ENCODE measurements at regions not wholly inside any gene's neighbourhood (a gene's known extent, or its start where the extent isn't known, plus 50 kb on each side); places are given as distances from the start of the nearest gene placed in this dataset.

- H3F3A ChIP-seq (ENCODE audit: low read depth), result no peaks in the 10 kb centered on the region
- TF ChIP-seq EZH2phosphoT487 (IDR thresholded peaks at IDR 0.05) (no peak), EZH2 (IDR thresholded peaks at IDR 0.05) (no peak), CTCF (IDR thresholded peaks at IDR 0.05) (no peak)
- Mint-ChIP-seq H3K36me3 (no peaks in the 10 kb centered on the region), H3K27ac (no peak overlapping the region), H3K27me3 (ENCODE audit: insufficient read depth, low read depth) (peaks cover 4% of the 10 kb centered on the region), H3K4me3 (no peak overlapping the region), H3K4me1 (no peaks in the 10 kb centered on the region), H3K9me3 (no peaks in the 10 kb centered on the region)
- H3K9me3 ChIP-seq (ENCODE audit: low read depth), result no peaks in the 10 kb centered on the region
- no peak overlapping the region for H3K27ac ChIP-seq
- no peak overlapping the region for H3K9ac ChIP-seq
- H4K20me1 ChIP-seq (ENCODE audit: low read depth), result no peaks in the 10 kb centered on the region
- H3K4me3 ChIP-seq, result no peak overlapping the region
- H2AFZ ChIP-seq (replicated peaks), result no peak overlapping the region
- H3K79me2 ChIP-seq (ENCODE audit: low read depth), result no peaks in the 10 kb centered on the region
- H3K4me1 ChIP-seq, result no peaks in the 10 kb centered on the region
- DNase-seq (ENCODE audit: low spot score), result no peak
- H3K36me3 ChIP-seq, result no peaks in the 10 kb centered on the region
- H3K27me3 ChIP-seq, result no peaks in the 10 kb centered on the region
- H3K4me2 ChIP-seq, result no peak overlapping the region
Measured at GRCh38 chr17:56688151-56688550, 94.7 kb downstream of the NOG start.

GRCh38 chr17:56690441-56691291 is 97.2 kb downstream of the NOG start:
- Histone ChIP-seq H3F3A (ENCODE audit: low read depth) (no peaks in the 10 kb centered on the region), H3K9me3 (ENCODE audit: low read depth) (no peaks in the 10 kb centered on the region), H3K79me2 (ENCODE audit: low read depth) (no peaks in the 10 kb centered on the region), H3K27ac (no peak overlapping the region), H3K36me3 (no peaks in the 10 kb centered on the region), H3K27me3 (no peaks in the 10 kb centered on the region), H2AFZ (replicated peaks) (peak overlapping the region; percentile 34), H4K20me1 (ENCODE audit: low read depth) (no peaks in the 10 kb centered on the region), H3K4me2 (no peak overlapping the region), H3K4me3 (no peak overlapping the region), H3K4me1 (no peaks in the 10 kb centered on the region), H3K9ac (no peak overlapping the region)
- Mint-ChIP-seq H3K27me3 (ENCODE audit: insufficient read depth, low read depth) (peaks cover 4% of the 10 kb centered on the region), H3K4me3 (no peak overlapping the region), H3K27ac (no peak overlapping the region), H3K4me1 (no peaks in the 10 kb centered on the region), H3K9me3 (no peaks in the 10 kb centered on the region), H3K36me3 (no peaks in the 10 kb centered on the region)
- TF ChIP-seq CTCF (IDR thresholded peaks at IDR 0.05) (no peak), EZH2 (IDR thresholded peaks at IDR 0.05) (no peak)
- DNase-seq (ENCODE audit: low spot score), result no peak

GRCh38 chr17:56694825-56695224 is 101.3 kb downstream of the NOG start:
- Histone ChIP-seq H2AFZ (replicated peaks) (no peak overlapping the region), H3K4me2 (no peak overlapping the region), H3K79me2 (ENCODE audit: low read depth) (no peaks in the 10 kb centered on the region), H3K27ac (no peak overlapping the region), H3F3A (ENCODE audit: low read depth) (peaks cover 8% of the 10 kb centered on the region), H3K9me3 (ENCODE audit: low read depth) (no peaks in the 10 kb centered on the region), H4K20me1 (ENCODE audit: low read depth) (no peaks in the 10 kb centered on the region), H3K9ac (no peak overlapping the region), H3K4me1 (no peaks in the 10 kb centered on the region), H3K4me3 (no peak overlapping the region), H3K36me3 (no peaks in the 10 kb centered on the region), H3K27me3 (no peaks in the 10 kb centered on the region)
- peaks cover 9% of the 10 kb centered on the region for H3K4me1 Mint-ChIP-seq
- no peaks in the 10 kb centered on the region for H3K9me3 Mint-ChIP-seq
- H3K27me3 Mint-ChIP-seq (ENCODE audit: insufficient read depth, low read depth), result peaks cover 2% of the 10 kb centered on the region
- H3K27ac Mint-ChIP-seq, result no peak overlapping the region
- DNase-seq (ENCODE audit: low spot score), result no peak
- H3K36me3 Mint-ChIP-seq, result no peaks in the 10 kb centered on the region
- no peak for TF ChIP-seq EZH2 (IDR thresholded peaks at IDR 0.05)
- TF ChIP-seq EZH2phosphoT487 (IDR thresholded peaks at IDR 0.05), result no peak
- TF ChIP-seq CTCF (IDR thresholded peaks at IDR 0.05), result no peak
- no peak overlapping the region for H3K4me3 Mint-ChIP-seq
